ENCODE measurements at regions not wholly inside any gene's neighbourhood (a gene's known extent, or its start where the extent isn't known, plus 50 kb on each side); places are given as distances from the start of the nearest gene placed in this dataset.

GRCh38 chr13:82298106-82298505 lies 1584.2 kb downstream of the SLITRK1 start:
- TF ChIP-seq SP1 (IDR thresholded peaks at IDR 0.05), result no peak
- TF ChIP-seq CTCF (IDR thresholded peaks at IDR 0.05; ENCODE audit: low read depth, low read length, missing input control), result no peak
- TF ChIP-seq ZBTB33 (IDR thresholded peaks at IDR 0.05), result no peak
- no peak for TF ChIP-seq JUND (IDR thresholded peaks at IDR 0.05)
- no peak for TF ChIP-seq REST (IDR thresholded peaks at IDR 0.05)
- no peak for TF ChIP-seq GABPA (IDR thresholded peaks at IDR 0.05 in 1 of 2, conservative IDR thresholded peaks at IDR 0.05 in 1 of 2)
- no peak for TF ChIP-seq RAD21 (IDR thresholded peaks at IDR 0.05)
